Smooth muscle cell (in vitro differentiated cells): ENCODE measurements at regions not wholly inside any gene's neighbourhood (a gene's known extent, or its start where the extent isn't known, plus 50 kb on each side); places are given as distances from the start of the nearest gene placed in this dataset.

Experiments used
- DNase-seq: peaks from one replicate; lab custom pipeline; 2025; ENCODE audit not compliant: unreplicated experiment; lab: John Stamatoyannopoulos, UW
- H2AFZ ChIP-seq: fragments of 200-600 bp; sonication (generic); 2 replicates; pipeline ENCODE4 v1.6.0; 2016; ENCODE audit warnings: antibody characterized with exemption, low read depth, mild to moderate bottlenecking
- H3F3A ChIP-seq: fragments of 200-600 bp; sonication (generic); 2 replicates; pipeline ENCODE4 v1.6.0; 2017; ENCODE audit warnings: antibody characterized with exemption, low read depth
- H3K27ac ChIP-seq: fragments of 200-600 bp; sonication (generic); 2 replicates; pipeline ENCODE4 v1.5.1; 2016; ENCODE audit warnings: low read depth, mild to moderate bottlenecking
- H3K27me3 ChIP-seq: fragments of 200-600 bp; sonication (generic); 2 replicates; pipeline ENCODE4 v1.6.1; 2016; ENCODE audit warnings: low read depth, mild to moderate bottlenecking
- H3K36me3 ChIP-seq: fragments of 200-600 bp; sonication (generic); 2 replicates; pipeline ENCODE4 v1.5.1; 2016; ENCODE audit warnings: low read depth
- H3K4me1 ChIP-seq: fragments of 200-600 bp; sonication (generic); 2 replicates; pipeline ENCODE4 v1.5.1; 2016; ENCODE audit warnings: low read depth
- H3K4me2 ChIP-seq: fragments of 200-600 bp; sonication (generic); 2 replicates; pipeline ENCODE4 v1.6.0; 2016; ENCODE audit warnings: mild to moderate bottlenecking
- H3K4me3 ChIP-seq: fragments of 200-600 bp; sonication (generic); 2 replicates; pipeline ENCODE4 v1.5.1; 2016; ENCODE audit warnings: mild to moderate bottlenecking
- H3K79me2 ChIP-seq: fragments of 200-600 bp; sonication (generic); 2 replicates; pipeline ENCODE4 v1.6.0; 2016; ENCODE audit warnings: low read depth, mild to moderate bottlenecking
- H3K9ac ChIP-seq: fragments of 200-600 bp; sonication (generic); 2 replicates; pipeline ENCODE4 v1.6.0; 2016; ENCODE audit warnings: low read depth
- H3K9me3 ChIP-seq: fragments of 200-600 bp; sonication (generic); replicated peaks from 2 replicates; pipeline ENCODE4 v1.5.1; 2016; ENCODE audit warnings: low read depth
- H4K20me1 ChIP-seq: fragments of 200-600 bp; sonication (generic); 2 replicates; pipeline ENCODE4 v1.6.0; 2016; ENCODE audit warnings: low read depth
- CTCF ChIP-seq: fragments of 200-600 bp; sonication (generic); IDR thresholded peaks from 2 replicates; pipeline ENCODE4 v1.5.1; 2017; ENCODE audit warnings: borderline replicate concordance, mild to moderate bottlenecking, antibody characterized with exemption; ENCODE audit not compliant: insufficient read depth, poor library complexity, severe bottlenecking
- WGBS: methylation state at CpG from one replicate; pipeline ENCODE4 v1.1.7; 2016; ENCODE audit warnings: low lambda C conversion rate; 5-methylcytosine and 5-hydroxymethylcytosine counted together

GRCh38 chr6:155959898-155960495, 504.4 kb upstream of the NOX3 start:
- Histone ChIP-seq H3F3A (no peaks in the 10 kb centered on the region), H3K4me3 (no peak overlapping the region), H2AFZ (no peak overlapping the region), H3K36me3 (no peaks in the 10 kb centered on the region), H3K79me2 (no peaks in the 10 kb centered on the region), H3K4me2 (no peak overlapping the region), H3K9ac (no peak overlapping the region), H4K20me1 (no peaks in the 10 kb centered on the region), H3K27ac (no peak overlapping the region), H3K9me3 (no peaks in the 10 kb centered on the region), H3K27me3 (no peaks in the 10 kb centered on the region), H3K4me1 (no peaks in the 10 kb centered on the region)
- DNase-seq = no peak
- 89% methylated on average over 6 of the region's 6 CpGs for WGBS
- no peak for TF ChIP-seq CTCF

GRCh38 chr6:155958550-155958949, 502.9 kb upstream of the NOX3 start:
- H4K20me1 ChIP-seq = no peaks in the 10 kb centered on the region
- no peak overlapping the region for H3K9ac ChIP-seq
- no peaks in the 10 kb centered on the region for H3K9me3 ChIP-seq
- H3K4me2 ChIP-seq = no peak overlapping the region
- WGBS = 90% methylated on average over 2 of the region's 2 CpGs
- H3K27ac ChIP-seq = no peak overlapping the region
- H2AFZ ChIP-seq = no peak overlapping the region
- H3K4me1 ChIP-seq = no peaks in the 10 kb centered on the region
- H3F3A ChIP-seq = no peaks in the 10 kb centered on the region
- H3K79me2 ChIP-seq = no peaks in the 10 kb centered on the region
- H3K4me3 ChIP-seq = no peak overlapping the region
- no peak for DNase-seq
- no peaks in the 10 kb centered on the region for H3K36me3 ChIP-seq
- no peak for TF ChIP-seq CTCF
- no peaks in the 10 kb centered on the region for H3K27me3 ChIP-seq

- no peaks in the 10 kb centered on the region for H3K79me2 ChIP-seq
- 40% methylated on average over 6 of the region's 6 CpGs for WGBS
These were observed 499.4 kb upstream of the NOX3 start for GRCh38 chr6:155955038-155955437.

More at GRCh38 chr6:155955038-155955437, 499.4 kb upstream of the NOX3 start:
- Histone ChIP-seq H3K4me3 (no peak overlapping the region), H2AFZ (no peak overlapping the region), H3K4me2 (no peak overlapping the region), H3K27ac (no peak overlapping the region), H3F3A (no peaks in the 10 kb centered on the region), H3K36me3 (no peaks in the 10 kb centered on the region), H3K4me1 (no peaks in the 10 kb centered on the region), H3K9me3 (no peaks in the 10 kb centered on the region), H3K27me3 (no peaks in the 10 kb centered on the region), H4K20me1 (no peaks in the 10 kb centered on the region), H3K9ac (no peak overlapping the region)
- TF ChIP-seq CTCF = no peak
- no peak for DNase-seq
